ENCODE measurements at regions not wholly inside any gene's neighbourhood (a gene's known extent, or its start where the extent isn't known, plus 50 kb on each side); places are given as distances from the start of the nearest gene placed in this dataset.

DNA sequence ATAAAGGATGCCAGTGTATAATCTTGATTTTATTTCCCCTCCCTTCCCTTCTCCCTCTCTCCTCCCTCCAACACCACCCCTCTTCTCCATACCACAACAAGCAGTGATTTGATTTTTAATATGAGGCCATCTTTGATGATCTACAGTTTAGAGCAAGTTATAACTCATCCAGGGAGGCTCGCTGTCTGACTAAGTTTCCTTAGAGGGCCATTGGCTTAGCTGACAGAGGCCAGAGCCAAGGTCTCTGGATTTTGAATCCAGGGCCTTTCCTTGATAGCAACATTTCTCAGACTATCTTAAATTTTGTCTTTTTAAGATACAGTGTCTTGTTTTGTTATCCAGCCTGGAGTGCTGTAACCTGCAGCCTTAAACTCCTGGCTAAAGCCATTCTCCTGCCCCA is 431.0 kb upstream of the USP24 start (continued):
- TF ChIP-seq, protein P1, sequence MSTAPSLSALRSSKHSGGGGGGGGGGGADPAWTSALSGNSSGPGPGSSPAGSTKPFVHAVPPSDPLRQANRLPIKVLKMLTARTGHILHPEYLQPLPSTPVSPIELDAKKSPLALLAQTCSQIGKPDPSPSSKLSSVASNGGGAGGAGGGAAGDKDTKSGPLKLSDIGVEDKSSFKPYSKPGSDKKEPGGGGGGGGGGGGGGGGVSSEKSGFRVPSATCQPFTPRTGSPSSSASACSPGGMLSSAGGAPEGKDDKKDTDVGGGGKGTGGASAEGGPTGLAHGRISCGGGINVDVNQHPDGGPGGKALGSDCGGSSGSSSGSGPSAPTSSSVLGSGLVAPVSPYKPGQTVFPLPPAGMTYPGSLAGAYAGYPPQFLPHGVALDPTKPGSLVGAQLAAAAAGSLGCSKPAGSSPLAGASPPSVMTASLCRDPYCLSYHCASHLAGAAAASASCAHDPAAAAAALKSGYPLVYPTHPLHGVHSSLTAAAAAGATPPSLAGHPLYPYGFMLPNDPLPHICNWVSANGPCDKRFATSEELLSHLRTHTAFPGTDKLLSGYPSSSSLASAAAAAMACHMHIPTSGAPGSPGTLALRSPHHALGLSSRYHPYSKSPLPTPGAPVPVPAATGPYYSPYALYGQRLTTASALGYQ (CRISPR knock-in tag; IDR thresholded peaks at IDR 0.05), result no peak
- no peak for TF ChIP-seq ZNF772 (CRISPR knock-in tag; IDR thresholded peaks at IDR 0.05)

DNA sequence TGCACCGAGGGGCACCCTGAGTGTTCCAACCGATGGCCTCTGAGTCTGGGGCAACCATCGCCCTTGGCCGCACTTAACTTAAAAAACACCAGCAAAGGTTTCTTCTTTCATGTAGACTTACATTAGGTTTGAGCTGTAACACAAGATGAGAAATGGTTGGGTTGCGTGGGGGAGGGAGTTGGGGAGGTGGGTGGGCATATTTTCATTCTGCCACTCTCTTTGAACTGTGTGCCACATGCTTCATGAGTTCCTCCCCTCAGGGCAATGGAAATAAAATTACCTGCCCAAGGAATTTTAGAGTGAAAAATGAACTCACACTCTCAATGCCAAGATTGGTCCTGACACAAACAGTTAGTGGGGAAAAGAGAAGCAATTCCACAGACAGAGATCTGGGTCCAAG is 430.1 kb upstream of the USP24 start:
- intact Hi-C loops (cut with micrococcal nuclease; ENCODE audit: unreplicated experiment) (no loop called here), in situ Hi-C loops (cut with HindIII; ENCODE audit: extremely low pct_ligation_motif_present, low pct_unique_long_range_greater_than_20kb) (no loop called here)
- FAIRE-seq (no peak), ATAC-seq (no peak), DNase-seq (ENCODE audit: low spot score) (no peak)
- Histone ChIP-seq H4K20me1 (ENCODE audit: insufficient read depth, low read length) (no peaks in the 10 kb centered on the region), H3K4me2 (ENCODE audit: low read depth, low read length) (no peak overlapping the region), H3K4me3 (replicated peaks in 1 of 3; ENCODE audit: insufficient read depth in 1 of 3, low read depth in 2 of 3, low read length in 3 of 3) (no peak overlapping the region), H3K9ac (ENCODE audit: insufficient read depth, low read depth, low read length) (no peak overlapping the region), H3K27ac (ENCODE audit: extremely low read length, insufficient read depth, low read length) (no peak overlapping the region), H3K9me3 (ENCODE audit: low read length) (no peaks in the 10 kb centered on the region), H2AFZ (ENCODE audit: low read length) (no peak overlapping the region), H3K79me2 (ENCODE audit: insufficient read depth, low read length) (no peaks in the 10 kb centered on the region), H3K36me3 (replicated peaks in 1 of 2; ENCODE audit: control insufficient read depth in 1 of 2, insufficient read depth in 2 of 2, low read length in 2 of 2) (no peaks in the 10 kb centered on the region), H3K27me3 (ENCODE audit: control insufficient read depth in 1 of 2, insufficient read depth in 2 of 2, low read length in 2 of 2) (no peaks in the 10 kb centered on the region), H3K4me1 (ENCODE audit: insufficient read depth, low read length) (peaks cover 8% of the 10 kb centered on the region; the same call in 1 of the 2 replicates)
- BruUV-seq (replicated peaks), result no TSS peak
- ChIA-PET CTCF (ENCODE audit: low intra/inter-chr PET ratio, low total read pairs) (no interaction called here), POLR2A (no interaction called here)
- TF ChIP-seq SOX5 (CRISPR knock-in tag; IDR thresholded peaks at IDR 0.05; ENCODE audit: borderline replicate concordance) (no peak), ZFP1 (CRISPR knock-in tag; IDR thresholded peaks at IDR 0.05) (no peak), FOXM1 (CRISPR knock-in tag; IDR thresholded peaks at IDR 0.05) (no peak), EP300 (IDR thresholded peaks at IDR 0.05; ENCODE audit: low read depth in 2 of 2, low read length in 2 of 2) (no peak), EP300 (CRISPR knock-in tag; IDR thresholded peaks at IDR 0.05; ENCODE audit: borderline replicate concordance) (no peak), MIXL1 (CRISPR knock-in tag; IDR thresholded peaks at IDR 0.05) (no peak), HES4 (CRISPR knock-in tag; IDR thresholded peaks at IDR 0.05; ENCODE audit: borderline replicate concordance) (no peak), ZNF101 (CRISPR knock-in tag; IDR thresholded peaks at IDR 0.05; ENCODE audit: borderline replicate concordance, low read depth) (no peak), ADNP (CRISPR knock-in tag; IDR thresholded peaks at IDR 0.05) (no peak), ZNF788 (CRISPR knock-in tag; IDR thresholded peaks at IDR 0.05; ENCODE audit: borderline replicate concordance) (no peak), CCDC6 (CRISPR knock-in tag; IDR thresholded peaks at IDR 0.05) (no peak), ZBTB1 (CRISPR knock-in tag; IDR thresholded peaks at IDR 0.05; ENCODE audit: borderline replicate concordance) (no peak)
- TF ChIP-seq, protein P2, sequence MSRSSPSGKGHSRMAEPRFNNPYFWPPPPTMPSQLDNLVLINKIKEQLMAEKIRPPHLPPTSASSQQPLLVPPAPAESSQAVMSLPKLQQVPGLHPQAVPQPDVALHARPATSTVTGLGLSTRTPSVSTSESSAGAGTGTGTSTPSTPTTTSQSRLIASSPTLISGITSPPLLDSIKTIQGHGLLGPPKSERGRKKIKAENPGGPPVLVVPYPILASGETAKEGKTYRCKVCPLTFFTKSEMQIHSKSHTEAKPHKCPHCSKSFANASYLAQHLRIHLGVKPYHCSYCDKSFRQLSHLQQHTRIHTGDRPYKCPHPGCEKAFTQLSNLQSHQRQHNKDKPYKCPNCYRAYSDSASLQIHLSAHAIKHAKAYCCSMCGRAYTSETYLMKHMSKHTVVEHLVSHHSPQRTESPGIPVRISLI (CRISPR knock-in tag; IDR thresholded peaks at IDR 0.05; ENCODE audit: borderline replicate concordance), result no peak
- TF ChIP-seq, protein P3, sequence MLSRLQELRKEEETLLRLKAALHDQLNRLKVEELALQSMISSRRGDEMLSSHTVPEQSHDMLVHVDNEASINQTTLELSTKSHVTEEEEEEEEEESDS (CRISPR knock-in tag; IDR thresholded peaks at IDR 0.05; ENCODE audit: borderline replicate concordance), result no peak
- WGBS (ENCODE audit: low lambda C conversion rate), result 48% methylated on average over 5 of the region's 5 CpGs
